NCI-H2227 treated with DMSO at 0.1 percent for 48 hours (cell line): ENCODE measurements at regions not wholly inside any gene's neighbourhood (a gene's known extent, or its start where the extent isn't known, plus 50 kb on each side); places are given as distances from the start of the nearest gene placed in this dataset.
A peak's percentile ranks its signal among the peaks of the same experiment; 100 is the strongest.

Source experiments
- DNase-seq: peaks from one replicate; lab custom pipeline; 2025; lab: John Stamatoyannopoulos, UW

DNA sequence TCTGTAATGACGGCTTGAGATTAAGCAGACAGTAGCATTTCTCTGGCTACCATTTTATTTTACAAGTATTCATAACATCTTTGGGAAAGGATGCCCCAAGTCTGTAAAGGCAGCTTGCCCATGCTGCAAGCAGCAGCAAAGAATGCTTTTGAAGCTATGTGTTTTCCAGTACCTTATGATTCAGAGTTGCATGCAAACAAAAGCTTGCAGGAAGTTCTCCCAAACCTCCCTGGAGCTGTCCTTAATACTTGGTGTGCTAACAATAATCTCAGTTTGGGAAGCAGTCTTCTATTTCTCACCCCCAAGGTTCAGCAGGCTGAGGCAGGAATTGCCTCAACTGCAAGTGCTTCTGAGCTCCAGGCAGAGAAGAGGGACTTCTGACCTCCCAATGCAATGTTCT, 60.8 kb downstream of the CCNA1 start:
- no peak for DNase-seq

GRCh38 chr13:36495431-36495830, 63.1 kb downstream of the CCNA1 start:
- no peak for DNase-seq

DNA sequence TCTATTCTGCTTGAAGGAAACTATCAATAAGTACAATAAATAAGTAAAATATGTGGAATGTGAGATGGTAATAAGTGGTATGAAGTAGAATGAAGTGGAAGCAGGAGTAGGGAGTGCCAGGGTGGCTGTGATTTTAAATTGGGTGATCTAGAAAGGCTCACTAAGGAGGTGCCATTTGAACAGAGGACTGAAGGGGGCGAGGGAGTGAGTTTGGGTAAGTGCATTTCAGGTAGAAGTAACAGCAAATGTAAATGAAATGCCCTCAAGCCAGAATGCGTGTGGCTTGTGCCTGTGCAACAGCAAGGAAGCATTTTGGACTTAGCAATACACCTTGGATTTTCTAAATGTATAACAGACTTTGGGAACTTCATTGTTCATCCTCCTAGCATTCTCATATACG, 77.1 kb downstream of the CCNA1 start:
- DNase-seq: no peak

DNA sequence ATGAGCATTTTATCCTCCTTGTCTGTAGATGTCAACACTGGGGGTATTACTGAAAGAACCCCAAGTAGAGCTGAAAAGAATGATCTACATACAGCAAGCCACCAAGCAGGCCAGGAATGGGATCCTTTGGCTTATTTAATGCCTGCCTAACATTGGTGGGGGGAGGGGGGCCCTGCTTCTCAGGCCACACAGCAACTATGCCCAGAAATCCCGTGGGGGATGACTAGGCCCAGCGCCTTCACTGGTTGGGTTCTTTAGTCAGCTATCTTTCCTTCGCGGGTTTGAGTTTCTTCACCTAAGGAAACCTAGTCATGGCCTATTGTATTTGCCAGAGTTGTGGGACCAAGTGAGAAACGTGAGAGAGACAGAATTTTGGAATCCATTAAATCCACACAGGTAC, 80.5 kb downstream of the CCNA1 start:
- DNase-seq: no peak

DNA sequence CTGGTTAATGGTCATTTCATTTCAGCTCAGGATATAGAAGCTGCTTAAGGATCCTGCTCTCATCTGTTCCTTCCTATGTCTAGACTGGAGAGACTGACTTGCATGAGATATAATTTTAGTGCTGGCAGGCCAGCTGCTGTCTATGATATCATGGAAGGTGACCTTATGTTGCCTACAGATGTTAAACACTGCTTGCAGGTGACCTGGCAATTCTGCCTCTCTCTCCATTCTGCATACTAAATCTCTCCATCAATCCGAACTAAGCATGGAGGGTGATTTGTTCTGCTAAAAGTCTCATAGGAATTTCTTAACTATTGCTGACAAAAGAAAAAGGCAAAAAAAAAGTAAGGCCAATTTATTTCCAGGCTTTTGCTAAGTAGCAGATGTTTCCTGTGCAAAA, 81.0 kb downstream of the CCNA1 start:
- no peak for DNase-seq

- DNase-seq: no peak
Observed at GRCh38 chr13:36515466-36515865, 83.2 kb downstream of the CCNA1 start.

DNA sequence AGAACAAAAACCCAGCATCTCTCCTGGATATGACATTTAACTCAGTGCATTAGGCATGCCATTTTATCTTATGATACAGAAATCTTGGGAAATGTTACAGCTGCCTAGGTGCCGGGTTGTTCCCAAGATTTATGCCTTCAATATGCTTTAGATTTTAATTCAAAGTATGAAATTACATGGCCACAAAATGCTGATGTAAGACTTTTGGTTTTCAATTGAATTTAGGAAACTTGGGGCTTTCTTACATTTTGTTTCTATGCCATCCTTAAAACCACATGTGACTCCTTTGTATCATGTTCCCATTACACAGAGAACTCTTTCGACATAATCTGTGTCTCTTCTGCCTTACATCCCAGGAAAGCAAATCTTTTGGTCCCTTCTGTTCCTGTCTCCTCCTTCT, 83.9 kb downstream of the CCNA1 start:
- no peak for DNase-seq

- no peak for DNase-seq
Observed at GRCh38 chr13:36518707-36519106, 86.4 kb downstream of the CCNA1 start.

DNA sequence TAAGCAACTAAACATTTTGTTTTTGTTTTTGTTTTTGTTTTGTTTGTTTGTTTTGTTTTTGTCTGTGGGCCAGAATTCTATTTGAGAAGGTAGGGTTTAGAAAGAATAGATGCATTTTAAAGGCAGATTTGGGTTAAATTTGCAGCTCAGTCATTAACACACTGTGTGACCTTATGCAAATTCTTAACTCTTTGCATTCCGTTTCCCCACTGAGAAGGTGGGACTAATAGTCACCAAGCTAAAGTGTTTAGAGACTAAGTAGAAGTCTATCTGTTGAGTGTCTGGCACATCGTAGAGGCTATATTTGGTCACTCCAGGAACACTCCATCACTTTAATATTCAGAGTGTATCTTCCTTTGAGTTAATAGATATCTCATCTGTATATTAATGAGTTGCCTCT, 87.1 kb downstream of the CCNA1 start:
- DNase-seq: no peak

DNA sequence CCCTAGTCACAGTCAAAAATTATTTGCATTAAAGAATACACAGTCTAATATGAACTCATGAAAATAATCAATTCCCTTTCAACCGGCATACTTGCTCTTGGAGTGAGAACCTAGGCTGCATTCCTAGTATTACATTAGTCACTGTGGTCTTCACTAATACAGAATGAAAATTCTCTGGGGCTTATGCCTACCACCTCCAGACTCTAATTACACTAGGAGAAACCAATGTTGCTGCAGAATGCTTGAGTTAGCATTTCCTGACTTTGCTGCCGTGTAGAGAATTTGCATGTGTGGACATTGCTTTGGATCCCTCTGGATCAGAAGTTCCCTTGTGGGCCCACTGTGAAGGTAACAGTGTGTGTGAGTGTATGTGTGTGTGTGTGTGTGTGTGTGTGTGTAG, 87.8 kb downstream of the CCNA1 start:
- no peak for DNase-seq

- DNase-seq: no peak
Observed at GRCh38 chr13:36526897-36527296, 94.6 kb downstream of the CCNA1 start.

GRCh38 chr13:36528105-36528504, 95.8 kb downstream of the CCNA1 start:
- no peak for DNase-seq

DNA sequence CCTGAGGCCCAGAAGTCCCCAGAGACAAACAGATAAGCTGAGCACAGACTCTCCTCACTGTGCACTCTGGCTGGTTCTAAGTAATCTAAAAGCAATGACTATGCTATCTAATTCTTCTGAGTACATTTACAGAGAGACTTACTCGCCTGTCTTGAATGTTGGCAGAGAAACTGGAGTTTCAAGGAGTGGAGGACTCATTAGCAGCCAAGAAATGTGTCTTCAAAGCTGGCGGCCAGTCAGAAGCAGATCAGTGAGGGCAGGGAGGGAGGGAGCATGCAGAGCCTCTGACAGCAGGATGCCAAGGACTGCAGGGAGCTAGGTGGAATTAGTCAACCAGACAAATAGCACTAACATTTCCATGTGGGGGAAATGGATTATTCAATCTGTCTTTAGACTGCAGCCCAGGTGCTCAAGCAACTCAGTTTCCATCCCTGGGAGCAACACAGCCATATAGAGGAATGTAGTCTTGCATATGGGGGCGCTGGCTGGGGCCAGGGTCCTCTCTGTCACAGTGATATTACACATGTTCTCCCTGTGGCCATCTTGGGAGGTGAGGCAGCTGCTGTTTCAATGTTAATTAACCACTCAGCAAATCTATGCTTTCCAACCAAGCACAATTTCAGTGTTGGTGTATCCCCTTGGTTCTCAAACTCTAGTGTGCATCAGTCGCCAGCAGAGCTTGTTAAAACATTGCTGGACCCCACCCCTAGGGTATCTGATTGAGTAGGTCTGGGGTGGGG, 97.9 kb downstream of the CCNA1 start:
- no peak for DNase-seq

DNA sequence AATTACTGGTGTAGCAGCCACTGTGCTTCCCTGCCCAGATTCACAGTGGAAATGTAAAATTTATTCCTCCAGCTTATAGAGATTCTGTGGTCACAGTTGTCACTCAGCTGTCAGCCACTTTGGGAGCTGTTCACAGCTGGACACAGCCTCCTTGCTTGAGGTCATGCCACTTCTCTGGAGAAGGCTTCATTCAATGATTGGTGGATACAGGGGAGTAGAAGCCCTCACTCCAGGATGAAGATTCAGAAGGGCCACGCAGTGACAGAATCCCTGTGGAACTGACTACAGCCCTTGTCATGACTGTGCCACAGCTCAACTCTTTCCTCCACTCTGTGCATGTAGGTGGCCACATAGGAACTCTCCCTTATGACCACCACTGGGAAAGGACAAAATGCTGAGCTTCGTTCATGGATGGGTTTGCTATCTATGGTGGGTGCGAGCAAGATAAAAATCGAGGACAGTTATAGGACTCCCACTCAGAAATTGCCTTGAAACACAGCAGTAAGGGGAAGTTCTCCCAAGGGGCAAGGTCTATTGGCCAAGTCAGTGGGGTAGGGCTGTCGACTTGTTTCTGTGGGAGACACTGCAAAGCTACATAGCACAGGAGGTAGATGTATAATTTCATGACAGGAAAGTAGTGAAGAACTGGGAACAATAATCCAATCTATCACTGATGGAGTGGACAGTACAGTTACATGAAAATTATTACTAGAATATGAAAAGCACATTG, 98.7 kb downstream of the CCNA1 start:
- DNase-seq: no peak

- DNase-seq: no peak
Observed at GRCh38 chr13:36531746-36532486, 99.6 kb downstream of the CCNA1 start.

- no peak for DNase-seq
Observed at GRCh38 chr13:36533806-36534205, 101.5 kb downstream of the CCNA1 start.

DNA sequence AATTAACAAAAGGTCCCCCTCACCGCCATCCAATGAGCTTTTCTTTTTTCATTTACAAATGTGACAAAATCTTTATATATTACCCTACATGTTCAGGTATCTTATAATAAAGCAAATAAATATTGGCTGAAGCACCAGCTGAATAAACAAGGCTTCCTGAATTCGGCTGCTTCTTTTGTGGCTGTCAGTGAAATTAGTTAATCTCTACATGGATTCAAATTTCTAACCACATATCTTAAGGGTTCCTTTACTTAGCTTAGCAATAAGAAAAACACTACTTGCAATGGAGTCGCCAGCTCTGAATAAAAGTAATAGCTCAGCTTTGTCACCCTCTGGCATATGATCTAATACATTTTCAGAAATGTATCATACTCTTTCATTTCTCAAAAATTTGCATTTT, 104.3 kb downstream of the CCNA1 start:
- DNase-seq: no peak

- DNase-seq: peak; percentile 71
Observed at GRCh38 chr13:36543671-36544070, 111.4 kb downstream of the CCNA1 start.

- DNase-seq: no peak
Observed at GRCh38 chr13:36548129-36548528, 115.8 kb downstream of the CCNA1 start.

DNA sequence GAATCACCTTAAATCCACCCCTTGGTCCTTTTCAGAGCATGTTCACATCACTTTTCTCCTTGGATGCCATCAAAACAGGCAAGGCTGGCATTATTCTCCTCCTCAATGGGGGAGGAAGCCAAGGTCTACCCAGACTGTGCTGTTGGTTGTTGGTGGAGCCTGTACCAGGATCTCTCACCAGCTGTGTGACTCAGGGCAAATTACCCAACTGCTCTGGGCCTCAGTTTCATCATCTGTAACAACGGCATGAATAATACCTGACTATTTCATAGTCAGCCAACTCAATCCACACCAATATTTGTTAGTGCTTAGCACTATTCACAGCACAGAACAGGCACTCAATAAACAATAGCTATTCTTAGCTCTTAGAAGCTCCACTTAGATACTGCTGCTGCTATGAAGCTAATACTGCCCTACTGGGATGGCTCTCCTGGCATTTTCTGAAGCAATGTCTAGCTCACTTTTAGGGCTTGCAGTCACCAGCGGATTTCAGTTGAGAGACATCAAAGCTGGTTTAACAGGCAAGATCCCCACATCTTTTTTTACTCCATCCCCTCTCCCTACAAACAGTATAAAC, 116.9 kb downstream of the CCNA1 start:
- DNase-seq: no peak

- DNase-seq: no peak
Observed at GRCh38 chr13:36549755-36550154, 117.5 kb downstream of the CCNA1 start.

DNA sequence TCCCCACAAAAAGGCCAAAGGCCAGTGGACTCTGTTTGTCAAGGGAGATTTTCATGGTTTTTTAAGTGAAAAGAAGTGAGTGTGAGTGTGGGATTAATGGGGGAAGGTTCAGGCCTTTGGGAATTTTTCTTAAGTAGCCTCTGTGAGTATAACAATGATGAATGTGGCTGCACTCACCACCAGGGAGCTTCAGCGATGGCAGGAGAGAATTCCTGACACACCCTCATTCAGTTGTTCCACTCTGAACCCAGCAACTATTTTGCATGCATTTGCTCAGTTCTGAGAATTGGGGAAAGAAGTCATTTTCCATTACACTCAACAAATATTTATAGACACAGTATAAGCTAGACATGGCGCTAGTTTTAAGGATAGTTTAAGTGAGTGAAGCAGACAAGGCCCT, 117.9 kb downstream of the CCNA1 start:
- no peak for DNase-seq

DNA sequence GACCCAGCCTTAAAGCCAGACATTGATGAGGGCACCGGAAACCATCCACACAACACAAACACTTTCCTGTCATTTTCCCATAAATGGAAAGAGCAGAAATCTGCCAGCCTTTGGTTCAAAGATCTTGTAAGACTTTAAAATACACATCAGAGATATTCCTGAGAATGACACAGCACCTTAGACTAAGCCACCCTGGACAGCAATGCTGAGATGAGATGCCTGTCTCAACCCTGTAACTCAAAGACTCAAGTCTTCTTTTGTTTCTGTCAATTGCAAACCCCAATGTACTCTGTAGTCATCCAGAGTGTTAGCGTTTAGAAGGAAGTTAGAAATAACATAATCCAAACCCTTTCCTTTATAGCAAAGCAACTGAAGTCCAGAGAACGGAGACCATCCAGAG, 119.2 kb downstream of the CCNA1 start:
- no peak for DNase-seq
